GM12875 (cell line): ENCODE measurements at regions not wholly inside any gene's neighbourhood (a gene's known extent, or its start where the extent isn't known, plus 50 kb on each side); places are given as distances from the start of the nearest gene placed in this dataset.

ENCODE experiments used
- H3K4me3 ChIP-seq: one replicate; pipeline ENCODE4 v1.5.1; 2011; ENCODE audit warnings: low read depth, low read length, control low read depth
- TF ChIP-seq, protein P1 (sequence below): IDR thresholded peaks from 2 replicates; pipeline ENCODE4 v1.5.1; 2011; ENCODE audit warnings: low read depth, mild to moderate bottlenecking, control low read depth, inconsistent platforms, low read length, moderate library complexity, borderline replicate concordance; ENCODE audit not compliant: insufficient read depth

DNA sequence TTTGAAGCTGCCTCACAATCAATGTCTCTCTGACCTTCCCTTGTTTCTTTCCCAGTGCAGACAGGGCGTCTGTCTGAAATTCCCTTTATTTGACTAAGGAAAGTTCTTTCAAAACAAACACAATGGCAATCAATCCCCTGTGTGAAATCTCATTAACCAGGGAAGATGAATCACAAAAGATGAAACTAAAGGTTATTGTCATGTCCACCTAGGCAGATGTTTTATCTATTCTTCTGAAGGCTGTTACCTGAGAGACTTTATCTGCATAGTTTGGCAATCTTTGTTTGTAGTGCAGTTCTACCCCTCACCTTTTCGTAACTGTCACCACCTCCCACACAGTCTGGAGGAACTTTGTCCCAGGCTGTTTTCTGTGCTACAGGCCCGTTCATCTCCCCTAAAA, 217.5 kb upstream of the RIOK2 start:
- TF ChIP-seq, protein P1, sequence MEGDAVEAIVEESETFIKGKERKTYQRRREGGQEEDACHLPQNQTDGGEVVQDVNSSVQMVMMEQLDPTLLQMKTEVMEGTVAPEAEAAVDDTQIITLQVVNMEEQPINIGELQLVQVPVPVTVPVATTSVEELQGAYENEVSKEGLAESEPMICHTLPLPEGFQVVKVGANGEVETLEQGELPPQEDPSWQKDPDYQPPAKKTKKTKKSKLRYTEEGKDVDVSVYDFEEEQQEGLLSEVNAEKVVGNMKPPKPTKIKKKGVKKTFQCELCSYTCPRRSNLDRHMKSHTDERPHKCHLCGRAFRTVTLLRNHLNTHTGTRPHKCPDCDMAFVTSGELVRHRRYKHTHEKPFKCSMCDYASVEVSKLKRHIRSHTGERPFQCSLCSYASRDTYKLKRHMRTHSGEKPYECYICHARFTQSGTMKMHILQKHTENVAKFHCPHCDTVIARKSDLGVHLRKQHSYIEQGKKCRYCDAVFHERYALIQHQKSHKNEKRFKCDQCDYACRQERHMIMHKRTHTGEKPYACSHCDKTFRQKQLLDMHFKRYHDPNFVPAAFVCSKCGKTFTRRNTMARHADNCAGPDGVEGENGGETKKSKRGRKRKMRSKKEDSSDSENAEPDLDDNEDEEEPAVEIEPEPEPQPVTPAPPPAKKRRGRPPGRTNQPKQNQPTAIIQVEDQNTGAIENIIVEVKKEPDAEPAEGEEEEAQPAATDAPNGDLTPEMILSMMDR: no peak
- H3K4me3 ChIP-seq: no peak overlapping the region

DNA sequence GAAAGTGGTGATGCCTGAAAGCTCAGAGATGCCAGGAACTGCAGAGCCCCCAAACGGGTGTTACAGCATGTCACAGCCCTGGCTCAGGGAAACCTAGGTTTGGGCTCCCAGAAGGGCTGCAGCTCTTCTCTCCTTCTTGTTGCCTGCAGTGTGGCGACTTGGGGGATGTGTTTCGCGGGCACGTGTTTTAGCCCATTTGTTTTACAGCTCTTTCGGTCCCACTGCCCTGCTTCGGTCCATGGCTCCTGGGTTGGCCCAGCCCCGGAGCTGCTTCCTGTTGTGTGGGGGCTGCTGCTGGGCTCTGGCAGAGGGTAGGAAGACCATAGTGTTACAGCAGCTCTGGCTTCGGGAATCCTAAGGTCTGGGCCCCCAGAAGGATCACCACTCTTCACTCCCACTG, 222.9 kb upstream of the RIOK2 start:
- TF ChIP-seq, protein P1: no peak

DNA sequence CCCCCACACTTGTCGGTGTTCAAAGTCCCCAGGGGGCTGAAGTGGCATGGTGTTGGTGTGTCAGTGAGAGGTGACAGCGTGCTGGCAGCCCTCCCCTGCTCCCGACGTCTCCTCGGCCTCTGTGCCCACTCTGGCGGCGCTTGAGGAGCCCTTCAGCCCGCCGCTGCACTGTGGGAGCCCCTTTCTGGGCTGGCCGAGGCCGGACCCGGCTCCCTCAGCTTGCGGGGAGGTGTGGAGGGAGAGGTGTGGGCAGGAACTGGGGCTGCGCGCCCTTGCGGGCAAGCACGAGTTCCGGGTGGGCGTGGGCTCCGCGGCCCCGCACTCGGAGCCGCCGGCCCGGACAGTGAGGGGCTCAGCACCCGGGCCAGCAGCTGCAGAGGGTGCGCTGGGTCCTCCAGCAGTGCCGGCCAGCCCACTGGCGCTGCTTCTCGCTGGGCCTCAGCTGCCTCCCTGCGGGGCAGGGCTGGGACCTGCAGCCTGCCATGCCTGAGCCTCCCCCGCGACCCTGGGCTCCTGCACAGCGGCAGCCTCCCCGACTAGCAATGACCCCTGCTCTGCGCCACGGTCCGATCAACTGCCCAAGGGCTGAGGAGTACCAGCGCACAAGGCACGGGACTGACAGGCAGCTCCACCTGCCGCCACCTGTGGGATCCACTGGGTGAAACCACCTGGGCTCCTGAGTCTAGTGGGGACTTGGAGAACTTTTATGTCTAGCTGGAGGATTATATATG, 224.1 kb upstream of the RIOK2 start:
- TF ChIP-seq, protein P1: no peak
- no peak overlapping the region for H3K4me3 ChIP-seq

More for the DNA sequence above, 222.9 kb upstream of the RIOK2 start:
- no peak overlapping the region for H3K4me3 ChIP-seq

DNA sequence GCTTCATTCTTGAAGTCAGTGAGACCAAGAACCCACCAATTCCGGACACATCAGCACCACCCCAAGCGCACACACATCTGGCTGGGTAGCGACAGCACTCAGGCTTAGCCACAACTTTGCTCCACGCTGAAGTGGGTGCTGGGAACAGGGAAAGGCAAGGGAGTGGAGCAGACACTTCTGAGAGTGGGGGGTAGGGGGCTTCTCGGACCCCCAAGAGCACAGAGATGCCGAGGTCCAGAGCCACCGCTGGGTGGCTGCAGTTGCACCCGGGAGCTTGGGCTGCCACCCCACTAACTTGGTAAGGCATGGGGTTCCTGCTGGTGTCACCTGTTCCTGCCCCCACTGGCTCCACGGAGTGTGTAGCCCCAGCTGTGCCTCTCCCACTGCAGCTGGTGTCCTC, 225.3 kb upstream of the RIOK2 start:
- TF ChIP-seq, protein P1: no peak
- H3K4me3 ChIP-seq: no peak overlapping the region

DNA sequence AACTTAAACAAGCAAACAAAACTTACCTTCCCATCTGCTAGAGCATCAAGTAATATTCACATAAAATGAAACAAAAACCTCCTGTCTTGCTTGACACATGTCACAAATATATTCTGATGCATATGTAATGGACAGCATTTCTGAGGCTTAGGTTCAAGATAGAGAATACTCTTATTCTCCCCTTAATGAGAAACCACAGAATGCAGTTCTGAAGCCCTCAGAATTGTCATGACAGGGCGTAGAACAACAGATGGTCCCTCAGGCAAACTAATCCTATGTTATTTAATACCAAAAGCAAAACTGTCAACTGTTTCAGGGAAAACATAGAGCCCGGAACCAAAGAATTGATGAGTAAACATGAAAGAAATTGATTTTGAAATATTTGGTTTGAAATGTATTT, 229.9 kb upstream of the RIOK2 start:
- TF ChIP-seq, protein P1: no peak

DNA sequence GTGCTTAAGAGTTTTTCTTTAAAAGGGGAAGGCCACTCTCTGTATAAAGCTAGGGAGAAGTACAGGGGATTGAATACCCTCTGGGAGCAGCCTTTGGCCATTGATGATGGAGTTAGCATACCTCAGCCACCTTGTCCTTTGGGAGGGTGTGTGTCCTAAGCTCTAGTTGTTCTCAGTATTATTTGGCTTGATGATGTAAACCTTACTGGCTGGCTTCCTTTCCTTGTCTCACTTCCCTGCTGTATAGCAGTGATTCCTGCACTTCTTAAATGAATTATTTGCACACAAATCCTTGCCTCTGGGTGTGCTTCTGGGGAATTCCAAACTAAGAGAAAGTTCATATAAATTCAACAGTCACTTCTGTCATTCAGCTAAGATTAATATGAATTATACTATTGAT, 234.9 kb upstream of the RIOK2 start:
- no peak overlapping the region for H3K4me3 ChIP-seq
- TF ChIP-seq, protein P1: no peak

More for the DNA sequence above, 229.9 kb upstream of the RIOK2 start:
- no peak overlapping the region for H3K4me3 ChIP-seq

DNA sequence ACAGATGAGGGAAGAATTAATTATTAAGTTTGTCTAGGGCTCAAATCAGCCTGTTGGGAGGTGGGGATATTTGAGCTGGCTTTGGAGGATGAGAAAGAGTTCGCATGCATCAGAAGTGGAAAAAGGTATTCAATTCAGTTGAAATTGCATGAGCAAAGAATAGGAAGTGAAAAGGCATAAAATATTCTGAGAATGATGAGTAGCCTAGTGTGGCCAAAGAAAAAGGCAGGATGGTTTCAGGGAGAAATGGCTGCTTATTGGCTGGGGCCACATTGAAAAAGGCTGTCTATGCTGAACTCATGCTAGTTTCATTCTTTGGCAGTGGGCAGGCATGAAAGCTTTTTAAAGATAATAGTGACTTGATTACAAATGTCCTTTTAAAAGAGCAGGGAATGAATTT, 235.4 kb upstream of the RIOK2 start:
- no peak overlapping the region for H3K4me3 ChIP-seq
- TF ChIP-seq, protein P1: no peak
